ENCODE measurements at regions not wholly inside any gene's neighbourhood (a gene's known extent, or its start where the extent isn't known, plus 50 kb on each side); places are given as distances from the start of the nearest gene placed in this dataset.

DNA sequence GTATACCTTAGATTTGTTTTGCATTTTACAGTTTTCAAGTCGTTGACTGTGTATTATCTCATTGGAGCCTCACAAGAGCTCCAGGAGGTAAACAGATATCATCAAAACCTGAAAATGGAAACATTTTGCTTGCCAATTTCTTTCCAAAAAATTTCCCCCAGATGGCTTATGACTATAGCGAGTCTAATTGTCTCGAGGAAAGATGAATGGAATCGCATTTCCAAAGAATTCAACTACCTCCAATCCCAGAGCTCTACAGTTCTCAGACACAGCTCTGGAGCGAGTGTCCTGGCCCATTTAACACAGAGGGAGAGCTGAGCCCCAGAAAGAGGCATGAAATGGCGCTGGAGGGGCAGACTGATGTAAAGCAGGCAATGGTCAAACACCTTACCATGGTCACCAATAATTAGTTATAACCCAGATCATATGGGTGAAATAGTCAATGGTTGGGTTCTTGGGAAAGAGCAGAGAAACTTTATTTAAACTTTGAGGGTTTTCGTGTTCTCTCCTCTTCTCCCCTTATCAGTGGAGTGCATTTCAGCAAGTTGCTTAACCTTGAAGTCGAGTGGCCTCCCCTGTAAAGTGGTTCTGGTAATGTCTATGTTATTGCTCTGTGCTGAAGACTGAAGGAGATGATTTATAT lies 168.2 kb downstream of the ZDHHC21 start:
- no peak for DNase-seq (ENCODE audit: extremely low spot score)
- no peak for TF ChIP-seq BHLHE40 (IDR thresholded peaks at IDR 0.05; ENCODE audit: borderline replicate concordance)
- TF ChIP-seq CTBP1 (IDR thresholded peaks at IDR 0.05; ENCODE audit: borderline replicate concordance) = no peak
- TF ChIP-seq L3MBTL2 (conservative IDR thresholded peaks at IDR 0.05) = no peak
- TF ChIP-seq, protein P1, sequence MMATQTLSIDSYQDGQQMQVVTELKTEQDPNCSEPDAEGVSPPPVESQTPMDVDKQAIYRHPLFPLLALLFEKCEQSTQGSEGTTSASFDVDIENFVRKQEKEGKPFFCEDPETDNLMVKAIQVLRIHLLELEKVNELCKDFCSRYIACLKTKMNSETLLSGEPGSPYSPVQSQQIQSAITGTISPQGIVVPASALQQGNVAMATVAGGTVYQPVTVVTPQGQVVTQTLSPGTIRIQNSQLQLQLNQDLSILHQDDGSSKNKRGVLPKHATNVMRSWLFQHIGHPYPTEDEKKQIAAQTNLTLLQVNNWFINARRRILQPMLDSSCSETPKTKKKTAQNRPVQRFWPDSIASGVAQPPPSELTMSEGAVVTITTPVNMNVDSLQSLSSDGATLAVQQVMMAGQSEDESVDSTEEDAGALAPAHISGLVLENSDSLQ (IDR thresholded peaks at IDR 0.05) = no peak
- TF ChIP-seq FOXM1 (IDR thresholded peaks at IDR 0.05; ENCODE audit: borderline replicate concordance) = no peak
- TF ChIP-seq FOXA1 (IDR thresholded peaks at IDR 0.05) = no peak
- no peak for TF ChIP-seq HDGF (IDR thresholded peaks at IDR 0.05; ENCODE audit: borderline replicate concordance)
- TF ChIP-seq FOXK2 (IDR thresholded peaks at IDR 0.05) = no peak
- no peak for TF ChIP-seq LEF1 (IDR thresholded peaks at IDR 0.05; ENCODE audit: borderline replicate concordance)
- no peak for TF ChIP-seq SP1 (IDR thresholded peaks at IDR 0.05)
- no peak for TF ChIP-seq ZNF384 (IDR thresholded peaks at IDR 0.05)
- no peak for TF ChIP-seq SUZ12 (IDR thresholded peaks at IDR 0.05)
- ChIA-PET POLR2A (no interaction called here), CTCF (no interaction called here)

DNA sequence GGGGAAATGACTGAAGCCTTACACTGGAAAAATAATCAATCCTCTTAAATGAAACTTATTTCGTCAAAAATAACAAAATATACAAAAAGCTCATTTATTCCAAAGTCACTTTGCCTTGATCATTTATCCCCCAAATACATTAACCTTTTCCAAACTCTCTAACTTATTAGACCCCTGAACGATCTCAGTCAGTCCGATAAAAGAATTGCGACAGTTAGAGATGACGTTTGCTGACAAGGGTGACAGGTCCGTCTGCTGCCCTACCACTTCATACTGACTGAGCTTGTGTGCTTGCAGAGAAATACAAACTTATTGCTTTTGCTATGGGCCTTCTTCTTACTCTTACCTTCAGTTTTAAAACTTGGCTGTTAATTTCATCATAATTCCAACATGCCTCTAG lies 169.7 kb downstream of the ZDHHC21 start:
- TF ChIP-seq CTBP1 (IDR thresholded peaks at IDR 0.05; ENCODE audit: borderline replicate concordance) (no peak), SP1 (IDR thresholded peaks at IDR 0.05) (no peak), BHLHE40 (IDR thresholded peaks at IDR 0.05; ENCODE audit: borderline replicate concordance) (no peak), L3MBTL2 (conservative IDR thresholded peaks at IDR 0.05) (no peak), ZNF384 (IDR thresholded peaks at IDR 0.05) (no peak), ELF4 (IDR thresholded peaks at IDR 0.05) (no peak)
- ChIA-PET CTCF (no interaction called here), POLR2A (no interaction called here)
- DNase-seq (ENCODE audit: extremely low spot score) = no peak

DNA sequence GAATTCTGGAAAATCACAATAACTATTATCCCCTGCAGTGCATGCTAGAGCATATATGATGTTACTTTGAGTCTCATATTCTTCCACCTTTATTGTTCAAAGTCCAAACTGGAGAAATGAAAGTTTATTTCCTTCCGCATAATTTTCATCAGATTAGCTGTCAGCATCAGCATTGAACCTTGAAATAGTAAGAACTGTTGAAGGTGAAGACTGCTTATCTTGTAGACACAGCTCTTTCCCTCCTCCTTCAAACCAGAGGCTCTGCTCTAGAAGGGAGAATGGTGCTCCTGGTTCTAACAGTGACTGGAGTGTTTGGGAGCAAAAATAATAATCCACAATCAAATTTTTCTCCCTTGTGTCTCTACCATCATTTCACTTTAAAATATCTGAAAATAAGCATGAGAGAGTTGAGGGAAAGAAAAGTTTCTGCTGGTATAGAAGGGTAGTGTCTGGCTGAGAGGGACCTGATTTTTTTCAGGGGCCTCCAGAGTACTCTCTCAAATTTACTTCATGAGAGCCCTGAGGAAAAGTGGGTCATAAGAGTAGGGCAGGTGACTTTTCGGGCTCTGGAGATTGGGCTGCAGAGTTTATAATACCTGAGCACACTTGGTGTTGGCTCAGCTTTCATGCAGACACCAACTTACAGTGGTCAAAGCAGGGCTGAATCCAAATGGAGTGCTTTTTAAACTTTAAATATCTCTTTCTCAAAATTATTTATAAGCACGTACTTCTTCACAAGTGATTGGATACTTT lies 170.4 kb downstream of the ZDHHC21 start:
- ChIA-PET POLR2A (no interaction called here), CTCF (no interaction called here)
- DNase-seq (ENCODE audit: extremely low spot score) = no peak
- no peak for TF ChIP-seq HDGF (IDR thresholded peaks at IDR 0.05; ENCODE audit: borderline replicate concordance)
- TF ChIP-seq ZNF384 (IDR thresholded peaks at IDR 0.05) = no peak
- no peak for TF ChIP-seq FOXA1 (IDR thresholded peaks at IDR 0.05)
- no peak for TF ChIP-seq ELF4 (IDR thresholded peaks at IDR 0.05)
- no peak for TF ChIP-seq FOXM1 (IDR thresholded peaks at IDR 0.05; ENCODE audit: borderline replicate concordance)
- TF ChIP-seq TARDBP (IDR thresholded peaks at IDR 0.05) = no peak
- TF ChIP-seq, protein P1 (IDR thresholded peaks at IDR 0.05) = no peak
- no peak for TF ChIP-seq SUZ12 (IDR thresholded peaks at IDR 0.05)
- TF ChIP-seq LEF1 (IDR thresholded peaks at IDR 0.05; ENCODE audit: borderline replicate concordance) = no peak

DNA sequence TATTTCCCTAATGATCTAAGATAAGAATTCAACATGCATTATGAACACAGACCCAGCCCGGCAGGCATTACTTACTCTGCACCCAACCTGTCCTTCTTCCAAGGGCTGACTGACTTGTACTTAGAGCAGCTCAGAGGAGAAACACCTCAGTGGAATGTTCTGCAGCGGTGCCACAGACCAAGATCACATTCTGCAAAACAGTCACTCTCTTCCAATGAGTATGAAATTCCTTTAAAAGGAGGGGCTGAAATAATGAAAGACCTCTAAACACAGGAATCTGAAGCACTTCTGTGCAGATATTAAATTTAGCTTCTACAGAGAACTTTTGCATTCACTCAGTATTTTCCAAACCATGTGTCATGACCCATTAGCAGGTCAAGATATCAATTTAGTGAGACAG lies 172.9 kb downstream of the ZDHHC21 start:
- POLR2A ChIA-PET = no interaction called here
- CTCF ChIA-PET = no interaction called here
- TF ChIP-seq NFRKB (IDR thresholded peaks at IDR 0.05) (no peak), SP1 (IDR thresholded peaks at IDR 0.05) (no peak), SUZ12 (IDR thresholded peaks at IDR 0.05) (no peak), LEF1 (IDR thresholded peaks at IDR 0.05; ENCODE audit: borderline replicate concordance) (no peak), ARNT (IDR thresholded peaks at IDR 0.05) (no peak), HDGF (IDR thresholded peaks at IDR 0.05; ENCODE audit: borderline replicate concordance) (no peak), ZNF384 (IDR thresholded peaks at IDR 0.05) (no peak), FOXK2 (IDR thresholded peaks at IDR 0.05) (no peak), FOXM1 (IDR thresholded peaks at IDR 0.05; ENCODE audit: borderline replicate concordance) (no peak), BHLHE40 (IDR thresholded peaks at IDR 0.05; ENCODE audit: borderline replicate concordance) (no peak), ELF4 (IDR thresholded peaks at IDR 0.05) (no peak), L3MBTL2 (conservative IDR thresholded peaks at IDR 0.05) (no peak), CTBP1 (IDR thresholded peaks at IDR 0.05; ENCODE audit: borderline replicate concordance) (no peak), FOXA1 (IDR thresholded peaks at IDR 0.05) (no peak), TARDBP (IDR thresholded peaks at IDR 0.05) (no peak)
- TF ChIP-seq, protein P1 (IDR thresholded peaks at IDR 0.05) = no peak

DNA sequence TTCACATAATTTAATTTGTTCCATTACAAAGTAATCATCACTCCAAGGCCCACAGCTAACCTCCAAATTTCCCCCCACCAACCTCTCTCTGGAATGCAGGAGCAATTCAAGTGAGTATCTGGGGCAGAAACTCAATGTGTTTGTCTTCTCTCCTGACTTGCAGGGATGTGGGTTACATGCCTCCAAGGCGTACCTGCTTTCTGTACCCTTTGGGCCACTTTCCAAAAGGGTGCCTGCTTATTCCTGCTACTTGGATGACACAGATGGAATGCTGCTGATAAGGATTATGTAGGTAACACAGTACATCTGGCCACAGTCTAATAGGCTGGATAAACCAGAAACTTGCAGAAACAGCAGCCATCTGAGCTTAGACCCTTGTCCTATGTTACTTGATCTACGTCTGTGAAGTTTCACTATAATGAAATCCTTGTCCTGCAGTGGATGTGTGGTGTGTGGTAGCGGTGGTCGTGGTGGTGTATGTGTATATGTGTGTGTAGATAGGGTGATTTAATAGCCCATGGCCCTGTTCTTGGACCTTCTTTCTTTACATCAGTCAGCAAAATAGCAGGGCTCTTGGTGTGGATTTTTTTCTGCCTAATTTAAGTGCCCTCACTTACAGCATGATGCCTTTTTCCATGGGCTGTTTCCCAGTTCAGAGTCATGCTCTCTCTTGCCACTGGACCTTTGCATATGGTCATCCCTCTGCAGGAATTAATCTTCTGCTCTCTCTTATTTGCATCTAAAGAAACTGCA lies 175.9 kb downstream of the ZDHHC21 start:
- ChIA-PET POLR2A (no interaction called here), CTCF (no interaction called here)
- no peak for DNase-seq (ENCODE audit: extremely low spot score)
- TF ChIP-seq L3MBTL2 (conservative IDR thresholded peaks at IDR 0.05) (no peak), NFRKB (IDR thresholded peaks at IDR 0.05) (no peak), ZNF384 (IDR thresholded peaks at IDR 0.05) (no peak), BHLHE40 (IDR thresholded peaks at IDR 0.05; ENCODE audit: borderline replicate concordance) (no peak), TARDBP (IDR thresholded peaks at IDR 0.05) (no peak), ELF4 (IDR thresholded peaks at IDR 0.05) (no peak)
- TF ChIP-seq, protein P1 (IDR thresholded peaks at IDR 0.05) = no peak

More for the DNA sequence above, 172.9 kb downstream of the ZDHHC21 start:
- no peak for DNase-seq (ENCODE audit: extremely low spot score)

Measured in HEK293T (cell line).